ENCODE measurements at regions not wholly inside any gene's neighbourhood (a gene's known extent, or its start where the extent isn't known, plus 50 kb on each side); places are given as distances from the start of the nearest gene placed in this dataset.

- H3K4me3 ChIP-seq (ENCODE audit: low read depth, low read length): no peak overlapping the region
- TF ChIP-seq CTCF (IDR thresholded peaks at IDR 0.05; ENCODE audit: control insufficient read depth, extremely low read depth, insufficient read depth): no peak
- DNase-seq (ENCODE audit: low read depth): no peak
Observed at GRCh38 chr3:105958237-105959000, 89.6 kb upstream of the CBLB start.

GRCh38 chr3:105959851-105960250 is 91.0 kb upstream of the CBLB start:
- no peak for DNase-seq (ENCODE audit: low read depth)
- TF ChIP-seq CTCF (IDR thresholded peaks at IDR 0.05; ENCODE audit: control insufficient read depth, extremely low read depth, insufficient read depth): no peak
- no peak overlapping the region for H3K4me3 ChIP-seq (ENCODE audit: low read depth, low read length)

DNA sequence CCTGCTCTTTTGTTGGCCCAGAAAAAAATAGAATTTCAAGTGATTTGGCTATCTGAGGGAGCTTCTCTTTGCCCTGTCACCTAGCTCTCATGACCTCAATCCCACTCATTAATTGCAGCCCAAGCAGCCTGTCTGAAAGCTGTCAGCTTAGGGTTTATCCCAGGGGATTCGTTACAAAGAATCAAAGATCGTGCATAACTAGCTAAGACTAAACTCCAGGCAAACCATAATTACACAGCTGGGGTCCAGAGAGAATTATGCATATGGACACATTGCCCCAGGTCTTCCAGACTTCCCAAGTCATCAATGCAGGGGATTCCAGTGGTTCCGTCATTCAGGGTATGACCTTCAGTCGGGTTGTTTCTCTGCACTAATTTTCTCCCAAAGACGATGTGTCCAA is 91.6 kb upstream of the CBLB start:
- no peak overlapping the region for H3K4me3 ChIP-seq (ENCODE audit: low read depth, low read length)
- TF ChIP-seq CTCF (IDR thresholded peaks at IDR 0.05; ENCODE audit: control insufficient read depth, extremely low read depth, insufficient read depth): no peak
- no peak for DNase-seq (ENCODE audit: low read depth)

DNA sequence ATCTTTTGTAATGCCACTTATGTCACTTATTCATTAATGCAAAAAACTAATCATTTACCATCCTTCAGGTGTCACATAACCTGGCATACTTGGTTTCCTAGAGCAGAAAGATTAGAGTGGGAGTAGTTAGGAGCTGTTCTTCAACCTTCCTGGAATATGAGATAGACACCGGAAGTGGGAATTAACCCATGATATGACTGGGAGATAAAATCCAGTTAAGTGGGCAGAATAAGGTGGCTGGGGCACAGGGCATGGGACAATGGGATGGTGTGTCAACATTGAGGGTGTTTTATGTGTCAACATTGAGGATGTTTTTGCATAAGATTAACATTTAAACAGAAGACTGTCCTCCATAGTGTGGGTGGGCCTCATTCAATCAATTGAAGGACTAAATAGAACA is 94.3 kb upstream of the CBLB start:
- H3K4me3 ChIP-seq (ENCODE audit: low read depth, low read length): no peak overlapping the region
- DNase-seq (ENCODE audit: low read depth): no peak
- TF ChIP-seq CTCF (IDR thresholded peaks at IDR 0.05; ENCODE audit: control insufficient read depth, extremely low read depth, insufficient read depth): no peak

- DNase-seq (ENCODE audit: low read depth): peak; percentile 25
- no peak overlapping the region for H3K4me3 ChIP-seq (ENCODE audit: low read depth, low read length)
- TF ChIP-seq CTCF (IDR thresholded peaks at IDR 0.05; ENCODE audit: control insufficient read depth, extremely low read depth, insufficient read depth): no peak
Observed at GRCh38 chr3:105965384-105965783, 96.6 kb upstream of the CBLB start.

GRCh38 chr3:105967117-105967516 is 98.3 kb upstream of the CBLB start:
- H3K4me3 ChIP-seq (ENCODE audit: low read depth, low read length): no peak overlapping the region
- DNase-seq (ENCODE audit: low read depth): peak; percentile 92
- no peak for TF ChIP-seq CTCF (IDR thresholded peaks at IDR 0.05; ENCODE audit: control insufficient read depth, extremely low read depth, insufficient read depth)

GRCh38 chr3:105970283-105970682 is 101.5 kb upstream of the CBLB start:
- TF ChIP-seq CTCF (IDR thresholded peaks at IDR 0.05; ENCODE audit: control insufficient read depth, extremely low read depth, insufficient read depth): no peak
- H3K4me3 ChIP-seq (ENCODE audit: low read depth, low read length): no peak overlapping the region
- no peak for DNase-seq (ENCODE audit: low read depth)

Measured in LNCaP clone FGC (cell line).